ENCODE measurements at regions not wholly inside any gene's neighbourhood (a gene's known extent, or its start where the extent isn't known, plus 50 kb on each side); places are given as distances from the start of the nearest gene placed in this dataset.
"Not testable (repeated sequence)": the region's sequence is repeated elsewhere in the genome, so short reads cannot be mapped to it uniquely, and the experiment has no call there.

DNA sequence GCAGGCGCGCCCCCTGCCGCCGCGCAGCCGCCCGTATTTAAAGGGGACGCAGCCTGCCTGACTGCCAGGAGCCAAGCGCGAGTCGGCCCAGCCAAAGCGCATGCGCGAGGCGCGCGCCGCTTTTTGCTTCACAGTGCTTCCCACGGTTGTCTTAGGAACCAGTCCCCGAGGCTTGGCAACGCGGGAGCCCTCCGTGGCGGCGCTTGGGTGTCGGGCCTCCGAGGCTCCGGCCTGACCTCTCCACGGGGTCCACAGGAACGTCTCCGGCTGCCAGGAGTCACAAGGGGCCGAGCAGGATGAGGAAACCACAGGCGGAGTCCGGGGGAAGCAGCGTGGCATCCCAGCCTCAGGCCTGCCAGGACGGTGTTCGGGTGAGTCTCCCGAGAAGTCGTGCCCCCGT lies 706.7 kb downstream of the KCNJ18 start:
- TF ChIP-seq POLR2A (IDR thresholded peaks at IDR 0.05): not testable (repeated sequence)
- TF ChIP-seq, protein P1, sequence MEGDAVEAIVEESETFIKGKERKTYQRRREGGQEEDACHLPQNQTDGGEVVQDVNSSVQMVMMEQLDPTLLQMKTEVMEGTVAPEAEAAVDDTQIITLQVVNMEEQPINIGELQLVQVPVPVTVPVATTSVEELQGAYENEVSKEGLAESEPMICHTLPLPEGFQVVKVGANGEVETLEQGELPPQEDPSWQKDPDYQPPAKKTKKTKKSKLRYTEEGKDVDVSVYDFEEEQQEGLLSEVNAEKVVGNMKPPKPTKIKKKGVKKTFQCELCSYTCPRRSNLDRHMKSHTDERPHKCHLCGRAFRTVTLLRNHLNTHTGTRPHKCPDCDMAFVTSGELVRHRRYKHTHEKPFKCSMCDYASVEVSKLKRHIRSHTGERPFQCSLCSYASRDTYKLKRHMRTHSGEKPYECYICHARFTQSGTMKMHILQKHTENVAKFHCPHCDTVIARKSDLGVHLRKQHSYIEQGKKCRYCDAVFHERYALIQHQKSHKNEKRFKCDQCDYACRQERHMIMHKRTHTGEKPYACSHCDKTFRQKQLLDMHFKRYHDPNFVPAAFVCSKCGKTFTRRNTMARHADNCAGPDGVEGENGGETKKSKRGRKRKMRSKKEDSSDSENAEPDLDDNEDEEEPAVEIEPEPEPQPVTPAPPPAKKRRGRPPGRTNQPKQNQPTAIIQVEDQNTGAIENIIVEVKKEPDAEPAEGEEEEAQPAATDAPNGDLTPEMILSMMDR (IDR thresholded peaks at IDR 0.05): not testable (repeated sequence)

Measured in adrenal gland (tissue), 5 donors.